Body of pancreas (tissue), 4 donors: ENCODE measurements at regions not wholly inside any gene's neighbourhood (a gene's known extent, or its start where the extent isn't known, plus 50 kb on each side); places are given as distances from the start of the nearest gene placed in this dataset.

Experiments
- ATAC-seq: fragments of 150-250 bp; one replicate; pipeline ENCODE4 v1.9.1; 2016
- DNase-seq, 4 donors: peaks; one replicate each; pipeline ENCODE4 v3.0.0-alpha.2; 2019
- H3K27ac ChIP-seq, 4 donors: fragments of 200-600 bp; sonication (generic); 1 replicate in 3 of 4; 2 replicates in 1 of 4; pipeline versions ENCODE4 v1.5.1 to v1.6.1; 2016 to 2019; ENCODE audit warnings: mild to moderate bottlenecking in 1 of 4, mixed read lengths in 1 of 4, moderate library complexity in 1 of 4
- H3K27me3 ChIP-seq, 2 donors: fragments of 200-600 bp; sonication (generic); one replicate each; pipeline ENCODE4 v1.6.0; 2016; ENCODE audit warnings: mild to moderate bottlenecking in 1 of 2
- H3K36me3 ChIP-seq, 2 donors: fragments of 200-600 bp; sonication (generic); replicated peaks in 1 of 2; 2 replicates each; pipeline ENCODE4 v1.5.1; 2016; ENCODE audit warnings: low read depth in 2 of 2; ENCODE audit not compliant: insufficient read depth in 1 of 2
- H3K4me1 ChIP-seq: fragments of 200-600 bp; sonication (generic); one replicate; pipeline ENCODE4 v1.6.0; 2016
- H3K4me3 ChIP-seq, 2 donors: fragments of 200-600 bp; sonication (generic); 1 replicate in 1 of 2; 2 replicates in 1 of 2; pipeline ENCODE4 v1.5.1; 2016 to 2019
- H3K9me3 ChIP-seq, 3 donors: fragments of 200-600 bp; sonication (generic); 1 replicate in 2 of 3; 2 replicates in 1 of 3; pipeline ENCODE4 v1.5.1; 2016
- POLR2A ChIP-seq, 3 donors: fragments of 450-650 bp; IDR thresholded peaks; one replicate each; pipeline ENCODE4 v1.6.1; 2016; ENCODE audit warnings: antibody characterized with exemption in 3 of 3, mild to moderate bottlenecking in 2 of 3
- WGBS, 2 donors: methylation state at CpG; one replicate each; pipeline ENCODE4 v1.1.5; 2017; 5-methylcytosine and 5-hydroxymethylcytosine counted together
- intact Hi-C: fragments of 100-400 bp; cut with DNase I; formaldehyde crosslinking; loops from one replicate; pipeline ENCODE4 v1.15.1; 2023
- TF ChIP-seq, protein P1 (sequence below), 7 experiments: fragments of 450-650 bp in 4 of 7; fragments of 200-600 bp in 3 of 7; sonication (generic) in 3 of 7; IDR thresholded peaks; one replicate each; pipeline ENCODE4 v1.5.1; 2016 to 2019; ENCODE audit warnings: antibody characterized with exemption in 7 of 7

DNA sequence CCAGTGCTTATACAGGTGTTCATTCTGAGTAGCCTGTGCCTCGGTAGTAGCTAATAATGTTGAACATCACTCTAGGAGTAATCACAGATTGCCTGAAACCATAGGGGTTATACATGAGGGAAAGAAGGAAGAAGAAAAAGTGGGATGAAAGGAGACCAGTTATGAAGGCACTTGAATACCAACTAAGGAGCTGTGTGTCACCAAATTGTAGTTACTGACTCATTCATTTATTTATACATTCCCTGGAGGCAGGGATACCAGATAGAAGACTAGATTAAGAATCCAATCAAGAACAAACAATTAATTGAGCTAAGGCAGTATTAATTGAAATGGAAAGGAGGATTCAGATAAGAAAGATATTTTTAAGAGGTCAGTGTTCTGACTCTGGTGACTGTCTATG, 129.6 kb upstream of the PRPS1L1 start:
- ATAC-seq: no peak
- 70 to 78% methylated on average over 1 of the region's 1 CpG for WGBS, 2 donors
- Histone ChIP-seq H3K27ac (no peak overlapping the region), H3K9me3 (no peaks in the 10 kb centered on the region), H3K27me3 (no peaks in the 10 kb centered on the region), H3K4me1 (no peaks in the 10 kb centered on the region), H3K4me3 (no peak overlapping the region), H3K36me3 (no peaks in the 10 kb centered on the region)
- DNase-seq: no peak
- TF ChIP-seq, protein P1, sequence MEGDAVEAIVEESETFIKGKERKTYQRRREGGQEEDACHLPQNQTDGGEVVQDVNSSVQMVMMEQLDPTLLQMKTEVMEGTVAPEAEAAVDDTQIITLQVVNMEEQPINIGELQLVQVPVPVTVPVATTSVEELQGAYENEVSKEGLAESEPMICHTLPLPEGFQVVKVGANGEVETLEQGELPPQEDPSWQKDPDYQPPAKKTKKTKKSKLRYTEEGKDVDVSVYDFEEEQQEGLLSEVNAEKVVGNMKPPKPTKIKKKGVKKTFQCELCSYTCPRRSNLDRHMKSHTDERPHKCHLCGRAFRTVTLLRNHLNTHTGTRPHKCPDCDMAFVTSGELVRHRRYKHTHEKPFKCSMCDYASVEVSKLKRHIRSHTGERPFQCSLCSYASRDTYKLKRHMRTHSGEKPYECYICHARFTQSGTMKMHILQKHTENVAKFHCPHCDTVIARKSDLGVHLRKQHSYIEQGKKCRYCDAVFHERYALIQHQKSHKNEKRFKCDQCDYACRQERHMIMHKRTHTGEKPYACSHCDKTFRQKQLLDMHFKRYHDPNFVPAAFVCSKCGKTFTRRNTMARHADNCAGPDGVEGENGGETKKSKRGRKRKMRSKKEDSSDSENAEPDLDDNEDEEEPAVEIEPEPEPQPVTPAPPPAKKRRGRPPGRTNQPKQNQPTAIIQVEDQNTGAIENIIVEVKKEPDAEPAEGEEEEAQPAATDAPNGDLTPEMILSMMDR (IDR thresholded peaks at IDR 0.05): no peak
- TF ChIP-seq POLR2A (IDR thresholded peaks at IDR 0.05): no peak
- intact Hi-C loops: no loop called here

DNA sequence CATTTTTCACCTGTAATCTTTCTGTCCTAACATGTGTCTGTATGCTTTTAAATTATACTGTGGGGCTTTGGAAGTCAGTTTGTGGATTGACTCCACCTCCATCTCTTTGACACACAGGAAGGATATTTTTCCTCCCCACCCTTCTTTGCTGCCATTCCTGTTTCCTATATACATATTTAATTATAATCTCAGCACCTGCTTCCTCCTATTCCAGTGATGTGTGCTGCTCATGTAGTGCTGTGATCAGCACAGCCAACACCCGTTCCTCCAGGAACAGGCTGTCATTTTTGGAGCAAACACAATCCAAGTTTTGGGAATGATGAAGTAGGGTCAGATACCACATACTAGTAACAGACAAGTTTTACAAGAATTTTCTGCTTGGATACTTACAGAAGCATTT, 135.0 kb upstream of the PRPS1L1 start:
- no peaks in the 10 kb centered on the region for H3K9me3 ChIP-seq
- H3K36me3 ChIP-seq: no peaks in the 10 kb centered on the region
- H3K4me1 ChIP-seq: no peaks in the 10 kb centered on the region
- DNase-seq (no peak), ATAC-seq (no peak)
- intact Hi-C loops: no loop called here
- H3K27ac ChIP-seq: no peak overlapping the region
- H3K4me3 ChIP-seq: no peak overlapping the region
- TF ChIP-seq, protein P1 (IDR thresholded peaks at IDR 0.05): no peak
- no peak for TF ChIP-seq POLR2A (IDR thresholded peaks at IDR 0.05)
- 40 to 54% methylated on average over 1 of the region's 1 CpG for WGBS, 2 donors
- H3K27me3 ChIP-seq: no peaks in the 10 kb centered on the region

DNA sequence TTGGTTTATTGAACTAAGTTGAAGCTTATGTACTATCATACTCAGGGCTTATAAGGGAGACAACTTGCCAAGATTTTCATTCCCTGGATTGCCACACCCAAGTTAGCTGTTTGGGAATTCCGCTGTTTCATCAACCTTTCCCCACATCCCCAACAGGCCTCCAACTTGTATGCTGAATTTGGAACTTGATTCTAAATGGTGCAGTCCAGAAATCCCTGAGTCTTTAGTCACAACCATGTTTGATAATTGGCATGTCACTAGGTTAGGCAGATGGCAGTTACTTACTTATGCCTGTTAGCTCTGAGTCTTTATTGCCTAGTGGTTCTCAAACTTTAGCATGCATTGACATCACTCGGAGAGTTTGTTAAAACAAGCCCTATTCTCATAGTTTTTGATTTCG, 135.4 kb upstream of the PRPS1L1 start:
- WGBS, 2 donors: 79 to 85% methylated on average over 3 of the region's 3 CpGs
- no peak for TF ChIP-seq POLR2A (IDR thresholded peaks at IDR 0.05)
- TF ChIP-seq, protein P1 (IDR thresholded peaks at IDR 0.05): no peak
- Histone ChIP-seq H3K27me3 (no peaks in the 10 kb centered on the region), H3K27ac (no peak overlapping the region), H3K4me3 (no peak overlapping the region), H3K4me1 (no peaks in the 10 kb centered on the region), H3K9me3 (no peaks in the 10 kb centered on the region), H3K36me3 (no peaks in the 10 kb centered on the region)
- ATAC-seq: no peak
- intact Hi-C loops: no loop called here
- DNase-seq: no peak

DNA sequence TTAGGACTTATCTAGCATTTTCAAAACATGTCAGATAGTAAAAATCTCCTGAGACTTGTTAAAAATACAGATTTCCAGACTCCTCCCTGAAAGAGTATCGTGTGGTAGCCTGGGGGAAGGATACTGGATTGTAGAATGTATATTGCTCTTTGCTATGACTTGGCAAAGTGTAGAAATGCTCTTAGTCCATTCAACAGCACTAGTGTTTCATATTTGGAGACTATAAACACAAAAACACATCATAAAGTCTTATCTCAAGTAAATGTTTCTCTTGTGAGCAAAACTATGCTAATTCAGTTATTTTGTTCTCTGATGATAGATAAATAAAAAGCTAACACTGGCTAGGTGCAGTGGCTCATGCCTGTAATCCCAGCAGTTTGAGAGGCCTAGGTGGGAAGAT, 137.5 kb upstream of the PRPS1L1 start:
- H3K4me1 ChIP-seq: no peaks in the 10 kb centered on the region
- no peak overlapping the region for H3K4me3 ChIP-seq
- TF ChIP-seq, protein P1 (IDR thresholded peaks at IDR 0.05): no peak
- TF ChIP-seq POLR2A (IDR thresholded peaks at IDR 0.05): no peak
- no peaks in the 10 kb centered on the region for H3K36me3 ChIP-seq
- H3K27me3 ChIP-seq: no peaks in the 10 kb centered on the region
- ATAC-seq: no peak
- intact Hi-C loops: no loop called here
- whole genome bisulfite sequencing, 2 donors: 59 to 88% methylated on average over 1 of the region's 1 CpG
- no peaks in the 10 kb centered on the region for H3K9me3 ChIP-seq
- no peak overlapping the region for H3K27ac ChIP-seq
- no peak for DNase-seq

DNA sequence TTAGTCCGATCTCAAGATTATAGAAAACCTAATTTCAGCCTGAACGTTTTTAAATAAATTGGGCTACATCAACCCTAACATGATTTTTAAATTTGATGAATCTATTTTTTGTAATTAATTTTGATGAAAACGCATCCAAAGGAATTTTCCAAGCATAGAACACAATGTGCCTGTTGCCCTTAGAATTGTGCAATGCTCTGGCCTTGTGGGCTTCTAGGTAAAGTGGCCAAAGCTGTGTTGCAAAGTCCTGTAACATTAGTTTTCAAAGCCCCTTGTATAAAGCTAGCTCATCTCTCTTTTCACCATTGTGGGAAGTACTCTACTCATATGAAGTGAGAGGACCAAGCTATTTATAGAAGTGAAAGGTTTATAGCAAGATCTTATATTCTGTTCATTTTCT, 138.4 kb upstream of the PRPS1L1 start:
- intact Hi-C loops: no loop called here
- TF ChIP-seq POLR2A (IDR thresholded peaks at IDR 0.05): no peak
- TF ChIP-seq, protein P1 (IDR thresholded peaks at IDR 0.05): no peak
- no peaks in the 10 kb centered on the region for H3K27me3 ChIP-seq
- no peaks in the 10 kb centered on the region for H3K9me3 ChIP-seq
- WGBS, 2 donors: 58 to 61% methylated on average over 3 of the region's 3 CpGs
- H3K27ac ChIP-seq: no peak overlapping the region
- H3K4me3 ChIP-seq: no peak overlapping the region
- no peaks in the 10 kb centered on the region for H3K4me1 ChIP-seq
- H3K36me3 ChIP-seq: no peaks in the 10 kb centered on the region
- DNase-seq: no peak
- ATAC-seq: no peak
